MM.1S (cell line): ENCODE measurements at regions not wholly inside any gene's neighbourhood (a gene's known extent, or its start where the extent isn't known, plus 50 kb on each side); places are given as distances from the start of the nearest gene placed in this dataset.

Experiments used
- DNase-seq: peaks from one replicate; pipeline ENCODE4 v3.0.0-alpha.2; 2015
- H2AFZ ChIP-seq: fragments of 300-600 bp; sonication (generic); 2 replicates; pipeline ENCODE4 v1.6.0; 2016; ENCODE audit warnings: antibody characterized with exemption, low read length
- H3F3A ChIP-seq: fragments of 300-600 bp; sonication (generic); 2 replicates; pipeline ENCODE4 v1.6.1; 2016; ENCODE audit warnings: mild to moderate bottlenecking, antibody characterized with exemption, low read length, moderate library complexity, mixed read lengths; ENCODE audit not compliant: insufficient read depth
- H3K27ac ChIP-seq: fragments of 300-600 bp; sonication (generic); 2 replicates; pipeline ENCODE4 v1.5.1; 2016; ENCODE audit warnings: mild to moderate bottlenecking, low read length
- H3K27me3 ChIP-seq: fragments of 300-600 bp; sonication (generic); replicated peaks from 2 replicates; pipeline ENCODE4 v1.6.0; 2016; ENCODE audit warnings: low read length; ENCODE audit not compliant: insufficient read depth
- H3K36me3 ChIP-seq: fragments of 300-600 bp; sonication (generic); replicated peaks from 2 replicates; pipeline ENCODE4 v1.6.1; 2016; ENCODE audit warnings: mild to moderate bottlenecking, low read length, mixed read lengths; ENCODE audit not compliant: insufficient read depth
- H3K4me1 ChIP-seq: fragments of 300-600 bp; sonication (generic); 2 replicates; pipeline ENCODE4 v1.6.1; 2016; ENCODE audit warnings: low read length, mixed read lengths
- H3K4me2 ChIP-seq: fragments of 300-600 bp; sonication (generic); 2 replicates; pipeline ENCODE4 v1.6.0; 2016; ENCODE audit warnings: low read depth, low read length
- H3K4me3 ChIP-seq: fragments of 300-600 bp; sonication (generic); 2 replicates; pipeline ENCODE4 v1.5.1; 2016; ENCODE audit warnings: low read length, mixed read lengths
- H3K79me2 ChIP-seq: fragments of 300-600 bp; sonication (generic); 2 replicates; pipeline ENCODE4 v1.6.1; 2016; ENCODE audit warnings: mixed run types, low read length, mixed read lengths
- H3K9ac ChIP-seq: fragments of 300-600 bp; sonication (generic); 2 replicates; pipeline ENCODE4 v1.6.1; 2016; ENCODE audit warnings: low read length, mixed read lengths
- H3K9me2 ChIP-seq: fragments of 300-600 bp; sonication (generic); replicated peaks from 2 replicates; pipeline ENCODE4 v1.6.1; 2016; ENCODE audit warnings: mild to moderate bottlenecking, low read length, mixed read lengths; ENCODE audit not compliant: insufficient read depth
- H3K9me3 ChIP-seq: fragments of 300-600 bp; sonication (generic); replicated peaks from 2 replicates; pipeline ENCODE4 v1.6.1; 2016; ENCODE audit warnings: mild to moderate bottlenecking, low read length, mixed read lengths; ENCODE audit not compliant: insufficient read depth
- H4K20me1 ChIP-seq: fragments of 300-600 bp; sonication (generic); 2 replicates; pipeline ENCODE4 v1.6.1; 2016; ENCODE audit warnings: mild to moderate bottlenecking, low read length, moderate library complexity, mixed read lengths; ENCODE audit not compliant: insufficient read depth
- EZH2 ChIP-seq: fragments of 300-600 bp; sonication (generic); optimal IDR thresholded peaks from 2 replicates; pipeline ENCODE3; 2017; ENCODE audit warnings: low read depth, mild to moderate bottlenecking, antibody characterized with exemption, low read length, mixed read lengths
- EZH2phosphoT487 ChIP-seq: fragments of 300-600 bp; sonication (generic); IDR thresholded peaks from 2 replicates; pipeline ENCODE4 v1.6.1; 2018; ENCODE audit warnings: antibody characterized with exemption, low read length
- TF ChIP-seq, protein P1 (sequence below): fragments of 300-600 bp; sonication (generic); IDR thresholded peaks from 2 replicates; pipeline ENCODE4 v1.5.1; 2016; ENCODE audit warnings: antibody characterized with exemption, low read length, mixed read lengths

DNA sequence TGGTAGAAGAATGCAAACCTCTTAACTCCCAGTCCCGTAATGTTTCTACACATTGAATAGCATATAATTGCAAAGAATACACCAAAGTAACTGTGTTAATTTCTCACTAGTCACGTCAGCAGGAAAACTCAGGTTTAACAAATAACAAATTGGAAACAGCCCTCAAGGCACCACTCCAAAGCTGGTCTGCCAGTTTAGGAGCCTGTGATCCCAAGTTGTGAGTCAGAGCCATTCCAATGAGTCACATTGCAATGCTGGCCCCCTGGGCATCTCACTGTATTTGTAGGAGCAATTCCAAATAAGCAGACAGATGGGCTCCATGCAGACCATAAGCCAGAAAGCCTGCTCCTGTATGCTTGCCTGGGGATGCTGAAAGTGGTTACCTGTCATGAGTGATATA lies 143.2 kb upstream of the SETBP1 start:
- Histone ChIP-seq H3K9me2 (no peaks in the 10 kb centered on the region), H3K4me3 (no peak overlapping the region), H4K20me1 (no peaks in the 10 kb centered on the region), H3K27me3 (no peaks in the 10 kb centered on the region), H3K9me3 (no peaks in the 10 kb centered on the region), H3F3A (no peaks in the 10 kb centered on the region), H3K4me2 (no peak overlapping the region), H3K79me2 (no peaks in the 10 kb centered on the region), H2AFZ (no peak overlapping the region), H3K27ac (no peak overlapping the region), H3K4me1 (no peaks in the 10 kb centered on the region), H3K36me3 (no peaks in the 10 kb centered on the region), H3K9ac (no peak overlapping the region)
- TF ChIP-seq EZH2 (no peak), EZH2phosphoT487 (no peak)
- TF ChIP-seq, protein P1, sequence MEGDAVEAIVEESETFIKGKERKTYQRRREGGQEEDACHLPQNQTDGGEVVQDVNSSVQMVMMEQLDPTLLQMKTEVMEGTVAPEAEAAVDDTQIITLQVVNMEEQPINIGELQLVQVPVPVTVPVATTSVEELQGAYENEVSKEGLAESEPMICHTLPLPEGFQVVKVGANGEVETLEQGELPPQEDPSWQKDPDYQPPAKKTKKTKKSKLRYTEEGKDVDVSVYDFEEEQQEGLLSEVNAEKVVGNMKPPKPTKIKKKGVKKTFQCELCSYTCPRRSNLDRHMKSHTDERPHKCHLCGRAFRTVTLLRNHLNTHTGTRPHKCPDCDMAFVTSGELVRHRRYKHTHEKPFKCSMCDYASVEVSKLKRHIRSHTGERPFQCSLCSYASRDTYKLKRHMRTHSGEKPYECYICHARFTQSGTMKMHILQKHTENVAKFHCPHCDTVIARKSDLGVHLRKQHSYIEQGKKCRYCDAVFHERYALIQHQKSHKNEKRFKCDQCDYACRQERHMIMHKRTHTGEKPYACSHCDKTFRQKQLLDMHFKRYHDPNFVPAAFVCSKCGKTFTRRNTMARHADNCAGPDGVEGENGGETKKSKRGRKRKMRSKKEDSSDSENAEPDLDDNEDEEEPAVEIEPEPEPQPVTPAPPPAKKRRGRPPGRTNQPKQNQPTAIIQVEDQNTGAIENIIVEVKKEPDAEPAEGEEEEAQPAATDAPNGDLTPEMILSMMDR = no peak
- DNase-seq = no peak

DNA sequence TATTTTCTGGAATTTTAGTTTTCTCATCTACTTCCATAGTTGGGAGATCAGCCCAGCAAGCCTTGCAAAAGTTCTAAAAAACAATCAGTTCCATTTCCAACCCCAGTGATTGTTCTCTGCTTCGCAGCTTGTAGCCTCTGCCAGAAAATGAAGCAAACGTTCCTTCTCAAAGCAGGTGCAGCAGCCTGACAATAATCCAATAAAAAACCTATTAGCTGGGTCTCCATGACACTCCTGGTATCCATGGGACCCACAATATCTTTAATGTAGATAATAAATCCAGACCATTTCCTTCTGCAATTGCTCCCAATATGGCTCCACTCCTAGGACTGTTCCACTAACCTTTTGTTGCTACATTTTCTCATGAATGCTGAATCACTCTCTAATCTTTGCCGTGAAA lies 140.8 kb upstream of the SETBP1 start:
- Histone ChIP-seq H3K9me3 (no peaks in the 10 kb centered on the region), H2AFZ (no peak overlapping the region), H3K27me3 (no peaks in the 10 kb centered on the region), H3K79me2 (no peaks in the 10 kb centered on the region), H4K20me1 (no peaks in the 10 kb centered on the region), H3K36me3 (no peaks in the 10 kb centered on the region), H3K4me1 (no peaks in the 10 kb centered on the region), H3K4me3 (no peak overlapping the region), H3K9ac (no peak overlapping the region), H3K9me2 (no peaks in the 10 kb centered on the region), H3K27ac (no peak overlapping the region), H3F3A (no peaks in the 10 kb centered on the region), H3K4me2 (no peak overlapping the region)
- no peak for DNase-seq
- TF ChIP-seq, protein P1 = no peak
- no peak for TF ChIP-seq EZH2phosphoT487
- no peak for TF ChIP-seq EZH2

DNA sequence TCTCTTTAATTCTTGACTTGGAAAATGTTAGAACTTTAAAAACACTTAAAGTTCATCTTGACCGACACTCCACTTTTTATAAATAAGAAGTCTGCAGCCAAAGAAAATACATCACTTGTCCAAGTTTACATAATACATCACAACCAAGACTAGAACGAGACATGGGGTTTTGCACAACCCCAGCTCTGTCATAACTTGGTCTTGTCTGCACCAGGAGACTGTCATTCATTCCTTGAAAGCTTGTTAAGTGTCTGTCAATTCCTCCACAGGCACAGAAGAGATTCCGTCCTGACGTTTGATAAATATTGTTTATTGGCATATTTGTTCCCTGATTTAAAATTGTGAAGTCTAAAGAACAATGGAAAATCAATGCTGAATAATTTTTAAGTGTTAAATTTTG lies 139.5 kb upstream of the SETBP1 start:
- no peaks in the 10 kb centered on the region for H3F3A ChIP-seq
- no peak for DNase-seq
- TF ChIP-seq EZH2 (no peak), EZH2phosphoT487 (no peak)
- TF ChIP-seq, protein P1 = no peak
- H3K4me1 ChIP-seq = no peaks in the 10 kb centered on the region
- H3K36me3 ChIP-seq = no peaks in the 10 kb centered on the region
- no peaks in the 10 kb centered on the region for H3K79me2 ChIP-seq
- H3K27ac ChIP-seq = no peak overlapping the region
- H3K4me2 ChIP-seq = no peak overlapping the region
- H3K27me3 ChIP-seq = no peaks in the 10 kb centered on the region
- no peaks in the 10 kb centered on the region for H3K9me2 ChIP-seq
- H4K20me1 ChIP-seq = no peaks in the 10 kb centered on the region
- no peak overlapping the region for H2AFZ ChIP-seq
- no peak overlapping the region for H3K9ac ChIP-seq
- no peaks in the 10 kb centered on the region for H3K9me3 ChIP-seq
- no peak overlapping the region for H3K4me3 ChIP-seq
